CD1c-positive myeloid dendritic cell (primary cell): ENCODE measurements at regions not wholly inside any gene's neighbourhood (a gene's known extent, or its start where the extent isn't known, plus 50 kb on each side); places are given as distances from the start of the nearest gene placed in this dataset.

ENCODE experiments used
- DNase-seq: peaks from one replicate; pipeline ENCODE4 v3.0.0-alpha.2; 2016; ENCODE audit errors: extremely low spot score

- no peak for DNase-seq
Observed at GRCh38 chr2:158905341-158905740, 63.1 kb upstream of the TANC1 start.

- DNase-seq, result no peak
Observed at GRCh38 chr2:158905784-158906183, 62.7 kb upstream of the TANC1 start.

GRCh38 chr2:158907926-158908456 lies 60.4 kb upstream of the TANC1 start:
- no peak for DNase-seq

GRCh38 chr2:158912112-158912511 lies 56.3 kb upstream of the TANC1 start:
- peak; percentile 7 for DNase-seq

- no peak for DNase-seq
Observed at GRCh38 chr2:158912765-158913164, 55.7 kb upstream of the TANC1 start.

- no peak for DNase-seq
Observed at GRCh38 chr2:158914066-158914465, 54.4 kb upstream of the TANC1 start.

- DNase-seq, result no peak
Observed at GRCh38 chr2:158914731-158915130, 53.7 kb upstream of the TANC1 start.

GRCh38 chr2:158917121-158917520 lies 51.3 kb upstream of the TANC1 start:
- no peak for DNase-seq

GRCh38 chr2:158918452-158918851 lies 50.0 kb upstream of the TANC1 start:
- no peak for DNase-seq
